ENCODE measurements at regions not wholly inside any gene's neighbourhood (a gene's known extent, or its start where the extent isn't known, plus 50 kb on each side); places are given as distances from the start of the nearest gene placed in this dataset.

- TF ChIP-seq REST (IDR thresholded peaks at IDR 0.05; ENCODE audit: low read depth, low read length) (no peak), ZNF274 (IDR thresholded peaks at IDR 0.05; ENCODE audit: insufficient read depth, insufficient read length) (no peak), HDAC6 (IDR thresholded peaks at IDR 0.05; ENCODE audit: unreplicated experiment) (no peak)
Measured at GRCh38 chr3:110293660-110294059, 778.0 kb upstream of the NECTIN3 start (continued).

- H3K36me3 ChIP-seq (ENCODE audit: control insufficient read depth in 2 of 2, insufficient read depth in 2 of 2, low read length in 1 of 2): no peaks in the 10 kb centered on the region
- no peak overlapping the region for H3K4me2 ChIP-seq (ENCODE audit: control insufficient read depth, insufficient read depth)
- H3K9ac ChIP-seq (ENCODE audit: control insufficient read depth, insufficient read depth, low read length): no peak overlapping the region
- no peaks in the 10 kb centered on the region for H3K79me2 ChIP-seq (ENCODE audit: control insufficient read depth, insufficient read depth, low read length)
- H3K27ac ChIP-seq (ENCODE audit: control insufficient read depth, insufficient read depth): no peak overlapping the region
- CTCF ChIA-PET: no interaction called here
- POLR2A ChIA-PET: no interaction called here
- no peaks in the 10 kb centered on the region for H3K9me3 ChIP-seq (replicated peaks; ENCODE audit: control insufficient read depth, insufficient read depth, low read length)
- no peak overlapping the region for H2AFZ ChIP-seq (ENCODE audit: control insufficient read depth, low read depth, low read length)
- no TSS peak for BruUV-seq (replicated peaks)
- intact Hi-C loops (cut with micrococcal nuclease; ENCODE audit: unreplicated experiment) (no loop called here), in situ Hi-C loops (cut with MboI) (no loop called here)
- 0% methylated on average over 1 of the region's 1 CpG for WGBS (ENCODE audit: insufficient coverage, insufficient replicate concordance, low lambda C conversion rate, missing lambda C conversion rate)
- no peaks in the 10 kb centered on the region for H3K27me3 ChIP-seq (replicated peaks in 1 of 2; ENCODE audit: control insufficient read depth in 2 of 2, insufficient read depth in 2 of 2, low read length in 1 of 2)
- RAD21 ChIA-PET (ENCODE audit: unreplicated experiment): no interaction called here
- SMC1A ChIA-PET (ENCODE audit: uncharacterized antibody, unreplicated experiment): no interaction called here
- TF ChIP-seq FOXM1 (IDR thresholded peaks at IDR 0.05; ENCODE audit: low read depth, low read length): no peak
- no peak for TF ChIP-seq SREBF1 (IDR thresholded peaks at IDR 0.05; ENCODE audit: low read length)
- no peak for TF ChIP-seq MTA3 (IDR thresholded peaks at IDR 0.05; ENCODE audit: borderline replicate concordance, low read length)
- TF ChIP-seq BCLAF1 (IDR thresholded peaks at IDR 0.05): no peak
- TF ChIP-seq HDAC6 (IDR thresholded peaks at IDR 0.05; ENCODE audit: unreplicated experiment): no peak
- TF ChIP-seq KAT2A (conservative IDR thresholded peaks at IDR 0.05; ENCODE audit: control insufficient read depth, low read depth, low read length): no peak
- TF ChIP-seq USF2 (IDR thresholded peaks at IDR 0.05; ENCODE audit: borderline replicate concordance, low read depth, low read length): no peak
- TF ChIP-seq MYB (IDR thresholded peaks at IDR 0.05; ENCODE audit: borderline replicate concordance, low read depth, low read length): no peak
- TF ChIP-seq EED (IDR thresholded peaks at IDR 0.05; ENCODE audit: low read depth): no peak
- H3K4me3 ChIP-seq: no peak overlapping the region
- FAIRE-seq (no peak), DNase-seq (ENCODE audit: low read depth, low spot score) (no peak), ATAC-seq (no peak)
- H3K4me1 ChIP-seq (ENCODE audit: control insufficient read depth, insufficient read depth, low read length): no peaks in the 10 kb centered on the region
- no peaks in the 10 kb centered on the region for H4K20me1 ChIP-seq (ENCODE audit: control insufficient read depth, insufficient read depth)
Measured at GRCh38 chr3:110296885-110297284, 774.7 kb upstream of the NECTIN3 start.

Data from GM12878 (cell line).